DND-41 (cell line): ENCODE measurements at regions not wholly inside any gene's neighbourhood (a gene's known extent, or its start where the extent isn't known, plus 50 kb on each side); places are given as distances from the start of the nearest gene placed in this dataset.

Experiments used
- CTCF ChIP-seq: IDR thresholded peaks from 2 replicates; pipeline ENCODE4 v1.5.1; 2012; ENCODE audit warnings: borderline replicate concordance, low read length, moderate library complexity, mild to moderate bottlenecking; ENCODE audit not compliant: poor library complexity, severe bottlenecking; ENCODE audit errors: extremely low read depth
- EZH2 ChIP-seq: IDR thresholded peaks from 3 replicates; pipeline ENCODE4 v1.6.1; 2012; ENCODE audit warnings: borderline replicate concordance, low read depth, mild to moderate bottlenecking, moderate library complexity, low read length, inconsistent platforms; ENCODE audit not compliant: severe bottlenecking

- TF ChIP-seq CTCF (no peak), EZH2 (no peak)
Observed at GRCh38 chr4:95959182-95959581, 119.3 kb downstream of the PDHA2 start.
